ENCODE measurements at regions not wholly inside any gene's neighbourhood (a gene's known extent, or its start where the extent isn't known, plus 50 kb on each side); places are given as distances from the start of the nearest gene placed in this dataset.

GRCh38 chr3:105187344-105187743 is 179.4 kb upstream of the ALCAM start:
- H3K27ac Mint-ChIP-seq, result no peak overlapping the region
- no peak for DNase-seq (ENCODE audit: low spot score)
- no peak overlapping the region for H3K4me3 Mint-ChIP-seq (ENCODE audit: low read depth)
- H3K27me3 Mint-ChIP-seq (ENCODE audit: low read depth), result no peaks in the 10 kb centered on the region
- no peaks in the 10 kb centered on the region for H3K9me3 Mint-ChIP-seq
- H3K4me1 Mint-ChIP-seq (ENCODE audit: low read depth), result no peaks in the 10 kb centered on the region
- H3K36me3 Mint-ChIP-seq (ENCODE audit: low read depth), result no peaks in the 10 kb centered on the region
- intact Hi-C loops (cut with micrococcal nuclease), result no loop called here

DNA sequence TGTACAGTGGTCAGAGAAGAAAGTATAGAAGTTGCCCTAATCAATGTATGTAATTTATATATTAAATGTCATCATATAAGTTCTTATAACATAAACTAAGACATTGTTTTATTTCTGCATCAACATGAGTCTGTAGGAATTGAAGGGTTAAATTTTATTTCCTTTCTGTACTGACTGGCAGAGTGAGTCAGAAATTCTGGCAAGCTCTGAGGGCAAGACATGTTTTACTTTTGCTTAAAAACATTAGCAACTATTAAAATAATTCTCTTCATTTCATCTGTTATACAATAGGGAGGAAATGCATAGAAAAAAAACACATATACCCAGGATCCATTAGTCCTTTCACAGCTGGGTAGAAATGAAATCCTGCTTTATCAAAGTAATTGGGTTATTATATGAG is 171.4 kb upstream of the ALCAM start:
- H3K9me3 Mint-ChIP-seq, result no peaks in the 10 kb centered on the region
- intact Hi-C loops (cut with micrococcal nuclease), result no loop called here
- no peak overlapping the region for H3K4me3 Mint-ChIP-seq (ENCODE audit: low read depth)
- H3K27ac Mint-ChIP-seq, result no peak overlapping the region
- DNase-seq (ENCODE audit: low spot score), result no peak
- no peaks in the 10 kb centered on the region for H3K4me1 Mint-ChIP-seq (ENCODE audit: low read depth)
- H3K27me3 Mint-ChIP-seq (ENCODE audit: low read depth), result no peaks in the 10 kb centered on the region
- H3K36me3 Mint-ChIP-seq (ENCODE audit: low read depth), result no peaks in the 10 kb centered on the region

GRCh38 chr3:105197863-105198262 is 168.8 kb upstream of the ALCAM start:
- DNase-seq (ENCODE audit: low spot score), result no peak
- H3K9me3 Mint-ChIP-seq, result no peaks in the 10 kb centered on the region
- H3K4me1 Mint-ChIP-seq (ENCODE audit: low read depth), result no peaks in the 10 kb centered on the region
- H3K4me3 Mint-ChIP-seq (ENCODE audit: low read depth), result no peak overlapping the region
- H3K27ac Mint-ChIP-seq, result no peak overlapping the region
- no peaks in the 10 kb centered on the region for H3K27me3 Mint-ChIP-seq (ENCODE audit: low read depth)
- no peaks in the 10 kb centered on the region for H3K36me3 Mint-ChIP-seq (ENCODE audit: low read depth)
- intact Hi-C loops (cut with micrococcal nuclease), result no loop called here

GRCh38 chr3:105199217-105199616 is 167.5 kb upstream of the ALCAM start:
- H3K27ac Mint-ChIP-seq, result no peak overlapping the region
- no peaks in the 10 kb centered on the region for H3K4me1 Mint-ChIP-seq (ENCODE audit: low read depth)
- H3K4me3 Mint-ChIP-seq (ENCODE audit: low read depth), result no peak overlapping the region
- no peaks in the 10 kb centered on the region for H3K27me3 Mint-ChIP-seq (ENCODE audit: low read depth)
- intact Hi-C loops (cut with micrococcal nuclease), result no loop called here
- H3K9me3 Mint-ChIP-seq, result no peaks in the 10 kb centered on the region
- no peak for DNase-seq (ENCODE audit: low spot score)
- no peaks in the 10 kb centered on the region for H3K36me3 Mint-ChIP-seq (ENCODE audit: low read depth)

DNA sequence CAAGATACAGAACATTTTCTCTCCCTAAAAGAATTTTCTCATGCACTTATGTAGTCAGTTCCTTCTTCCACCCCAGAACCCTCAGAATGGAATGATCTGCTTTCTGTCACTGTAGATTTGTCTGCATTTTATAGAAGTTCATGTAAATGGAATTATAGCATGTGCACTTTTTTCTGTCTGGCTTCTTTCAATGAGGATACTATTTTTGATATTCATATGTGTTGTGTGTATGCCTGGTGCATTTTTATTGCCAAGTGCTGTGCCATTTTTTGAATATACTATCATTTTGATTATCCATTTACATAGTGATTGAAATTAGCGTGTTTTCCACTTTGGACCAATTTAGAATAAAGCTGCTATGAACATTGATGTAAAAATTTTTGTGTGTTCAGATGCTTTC is 156.6 kb upstream of the ALCAM start:
- Mint-ChIP-seq H3K27me3 (ENCODE audit: low read depth) (no peaks in the 10 kb centered on the region), H3K27ac (no peak overlapping the region)

DNA sequence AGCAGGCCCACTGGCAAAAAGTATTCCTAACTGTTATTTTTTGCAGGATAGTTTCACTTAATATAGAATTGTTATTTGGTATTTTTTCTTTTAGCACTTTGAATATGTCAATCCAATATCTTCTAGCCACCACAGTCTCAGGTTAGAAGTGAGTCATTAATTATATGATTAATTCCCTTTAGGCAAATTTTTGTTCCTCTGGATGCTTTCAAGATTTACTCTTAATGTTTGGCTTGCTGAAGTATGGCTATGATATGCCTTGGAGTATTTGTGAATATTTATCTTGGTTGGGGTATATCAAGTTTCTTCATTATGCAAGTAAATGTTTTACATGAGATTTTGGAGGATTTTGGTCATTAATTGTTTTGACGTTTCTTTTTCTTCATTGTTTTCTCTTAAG is 152.1 kb upstream of the ALCAM start:
- H3K4me1 Mint-ChIP-seq (ENCODE audit: low read depth), result no peaks in the 10 kb centered on the region
- no peaks in the 10 kb centered on the region for H3K36me3 Mint-ChIP-seq (ENCODE audit: low read depth)
- no peak overlapping the region for H3K27ac Mint-ChIP-seq
- no peaks in the 10 kb centered on the region for H3K9me3 Mint-ChIP-seq
- no peak for DNase-seq (ENCODE audit: low spot score)
- no peaks in the 10 kb centered on the region for H3K27me3 Mint-ChIP-seq (ENCODE audit: low read depth)
- intact Hi-C loops (cut with micrococcal nuclease), result no loop called here
- no peak overlapping the region for H3K4me3 Mint-ChIP-seq (ENCODE audit: low read depth)

More for the DNA sequence above, 156.6 kb upstream of the ALCAM start:
- Mint-ChIP-seq H3K36me3 (ENCODE audit: low read depth) (no peaks in the 10 kb centered on the region), H3K9me3 (no peaks in the 10 kb centered on the region), H3K4me1 (ENCODE audit: low read depth) (no peaks in the 10 kb centered on the region), H3K4me3 (ENCODE audit: low read depth) (no peak overlapping the region)
- intact Hi-C loops (cut with micrococcal nuclease), result no loop called here
- no peak for DNase-seq (ENCODE audit: low spot score)

DNA sequence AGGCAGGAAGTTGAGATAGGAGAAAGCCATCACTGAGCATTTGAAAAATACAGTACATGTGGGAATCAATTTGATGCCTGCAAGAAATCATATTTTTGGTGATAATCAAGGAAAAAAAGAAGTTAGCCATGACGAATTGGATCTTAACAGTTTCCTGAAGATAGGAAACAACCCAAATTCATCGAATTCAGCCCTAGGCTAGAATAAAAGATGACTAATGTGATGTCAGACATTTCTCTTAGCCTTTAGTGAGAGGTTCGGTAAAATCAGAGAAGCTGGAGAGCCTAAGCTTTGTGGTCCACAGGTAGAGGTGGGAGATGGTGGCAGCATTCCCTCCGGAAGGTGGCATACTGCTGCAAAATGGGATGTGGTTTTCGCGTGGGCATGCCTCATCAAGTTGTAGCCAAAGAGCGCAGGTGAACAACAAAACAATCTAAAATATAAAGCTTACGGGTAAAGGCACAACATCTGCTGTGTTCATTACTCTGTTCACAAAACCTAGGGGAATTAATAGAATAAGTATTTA is 144.1 kb upstream of the ALCAM start:
- Mint-ChIP-seq H3K4me1 (ENCODE audit: low read depth) (no peaks in the 10 kb centered on the region), H3K4me3 (ENCODE audit: low read depth) (no peak overlapping the region), H3K9me3 (no peaks in the 10 kb centered on the region), H3K27ac (no peak overlapping the region), H3K36me3 (ENCODE audit: low read depth) (no peaks in the 10 kb centered on the region), H3K27me3 (ENCODE audit: low read depth) (no peaks in the 10 kb centered on the region)
- intact Hi-C loops (cut with micrococcal nuclease), result no loop called here
- no peak for DNase-seq (ENCODE audit: low spot score)

DNA sequence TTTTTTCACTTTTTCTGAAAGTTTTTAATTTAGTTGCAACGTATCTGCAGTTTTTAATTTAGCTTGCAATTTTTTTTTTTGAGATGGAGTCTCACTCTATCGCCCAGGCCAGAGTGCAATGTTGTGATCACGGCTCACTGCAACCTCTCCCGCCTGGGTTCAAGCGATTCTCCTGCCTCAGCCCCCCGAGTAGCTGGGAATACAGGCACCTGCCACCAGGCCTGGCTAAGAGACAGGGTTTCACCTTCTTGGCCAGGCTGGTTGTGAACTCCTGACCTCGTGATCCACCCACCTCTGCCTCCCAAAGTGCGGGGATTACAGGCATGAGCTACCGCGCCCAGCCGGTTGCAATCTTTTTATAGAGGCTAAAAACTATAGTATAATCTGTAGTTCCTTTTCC is 142.9 kb upstream of the ALCAM start:
- Mint-ChIP-seq H3K4me3 (ENCODE audit: low read depth) (no peak overlapping the region), H3K4me1 (ENCODE audit: low read depth) (no peaks in the 10 kb centered on the region), H3K36me3 (ENCODE audit: low read depth) (no peaks in the 10 kb centered on the region), H3K27ac (no peak overlapping the region), H3K27me3 (ENCODE audit: low read depth) (no peaks in the 10 kb centered on the region), H3K9me3 (no peaks in the 10 kb centered on the region)
- intact Hi-C loops (cut with micrococcal nuclease), result no loop called here
- no peak for DNase-seq (ENCODE audit: low spot score)

DNA sequence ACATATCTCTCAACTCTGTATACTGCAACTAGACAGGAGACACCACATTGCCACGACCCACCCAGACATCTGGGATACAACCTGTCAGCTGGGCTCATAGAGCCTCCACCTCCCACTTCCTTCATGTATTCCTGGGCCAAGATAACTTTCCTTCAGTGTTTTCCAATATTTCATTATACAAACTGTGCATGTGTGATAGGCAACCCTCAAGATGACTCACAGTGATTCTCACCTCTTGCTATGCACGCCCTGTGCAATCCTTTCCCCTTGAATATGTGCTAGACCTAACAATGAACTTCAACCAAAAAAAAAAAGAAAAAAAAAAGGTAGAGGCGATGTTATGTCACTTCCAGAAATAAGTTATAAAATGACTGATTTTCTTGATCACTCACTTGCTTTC is 138.0 kb upstream of the ALCAM start:
- H3K9me3 Mint-ChIP-seq, result no peaks in the 10 kb centered on the region
- no peak overlapping the region for H3K4me3 Mint-ChIP-seq (ENCODE audit: low read depth)
- H3K27me3 Mint-ChIP-seq (ENCODE audit: low read depth), result no peaks in the 10 kb centered on the region
- DNase-seq (ENCODE audit: low spot score), result no peak
- intact Hi-C loops (cut with micrococcal nuclease), result no loop called here
- H3K27ac Mint-ChIP-seq, result no peak overlapping the region
- no peaks in the 10 kb centered on the region for H3K4me1 Mint-ChIP-seq (ENCODE audit: low read depth)
- H3K36me3 Mint-ChIP-seq (ENCODE audit: low read depth), result no peaks in the 10 kb centered on the region

DNA sequence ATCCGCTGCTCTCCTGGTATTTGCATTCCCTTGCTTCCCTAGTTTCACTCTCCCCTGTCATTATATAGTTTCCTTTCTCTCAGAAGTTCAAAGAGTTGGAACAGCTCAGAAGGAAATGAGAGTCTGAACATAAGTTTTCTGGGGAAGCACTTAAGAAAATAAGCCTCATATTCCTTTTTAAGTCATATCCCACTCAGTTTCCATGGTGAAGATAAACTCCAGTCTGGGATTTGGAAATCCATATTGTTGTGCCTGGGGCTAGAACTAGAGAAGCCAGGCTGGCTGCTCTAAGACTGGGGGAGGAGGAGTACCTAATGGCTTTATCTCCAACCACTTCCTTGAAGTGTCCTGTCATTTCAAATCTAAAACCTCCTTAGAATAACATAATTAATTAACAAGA is 134.2 kb upstream of the ALCAM start:
- Mint-ChIP-seq H3K36me3 (ENCODE audit: low read depth) (no peaks in the 10 kb centered on the region), H3K27ac (no peak overlapping the region), H3K4me3 (ENCODE audit: low read depth) (no peak overlapping the region), H3K4me1 (ENCODE audit: low read depth) (no peaks in the 10 kb centered on the region), H3K9me3 (no peaks in the 10 kb centered on the region), H3K27me3 (ENCODE audit: low read depth) (no peaks in the 10 kb centered on the region)
- no peak for DNase-seq (ENCODE audit: low spot score)
- intact Hi-C loops (cut with micrococcal nuclease), result no loop called here

GRCh38 chr3:105233010-105233409 is 133.7 kb upstream of the ALCAM start:
- Mint-ChIP-seq H3K9me3 (no peaks in the 10 kb centered on the region), H3K36me3 (ENCODE audit: low read depth) (no peaks in the 10 kb centered on the region), H3K4me3 (ENCODE audit: low read depth) (no peak overlapping the region), H3K4me1 (ENCODE audit: low read depth) (no peaks in the 10 kb centered on the region), H3K27ac (no peak overlapping the region), H3K27me3 (ENCODE audit: low read depth) (no peaks in the 10 kb centered on the region)
- intact Hi-C loops (cut with micrococcal nuclease), result no loop called here
- no peak for DNase-seq (ENCODE audit: low spot score)

DNA sequence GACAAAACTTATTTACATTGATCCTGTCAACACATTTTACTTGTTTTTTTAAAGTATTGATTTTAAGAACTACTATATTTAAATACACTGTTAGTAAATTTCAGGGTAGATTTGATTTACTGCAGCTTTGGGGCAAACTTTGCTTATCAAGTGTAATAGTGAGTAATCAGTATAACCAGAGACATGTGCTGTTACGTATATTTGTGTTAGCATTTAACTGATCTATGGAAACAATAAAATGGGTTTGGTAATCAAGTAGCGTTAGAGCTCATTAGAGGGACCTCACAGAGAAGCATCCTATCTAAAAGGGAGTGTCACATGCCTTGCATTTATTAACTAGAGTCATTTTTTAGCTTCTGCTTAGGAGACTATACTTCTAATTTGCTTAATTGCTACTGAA is 131.5 kb upstream of the ALCAM start:
- no peak for DNase-seq (ENCODE audit: low spot score)
- no peaks in the 10 kb centered on the region for H3K9me3 Mint-ChIP-seq
- no peak overlapping the region for H3K4me3 Mint-ChIP-seq (ENCODE audit: low read depth)
- H3K4me1 Mint-ChIP-seq (ENCODE audit: low read depth), result no peaks in the 10 kb centered on the region
- no peaks in the 10 kb centered on the region for H3K36me3 Mint-ChIP-seq (ENCODE audit: low read depth)
- no peaks in the 10 kb centered on the region for H3K27me3 Mint-ChIP-seq (ENCODE audit: low read depth)
- H3K27ac Mint-ChIP-seq, result no peak overlapping the region
- intact Hi-C loops (cut with micrococcal nuclease), result no loop called here

GRCh38 chr3:105235785-105236184 is 130.9 kb upstream of the ALCAM start:
- H3K4me3 Mint-ChIP-seq (ENCODE audit: low read depth), result no peak overlapping the region
- no peak for DNase-seq (ENCODE audit: low spot score)
- H3K9me3 Mint-ChIP-seq, result no peaks in the 10 kb centered on the region
- no peaks in the 10 kb centered on the region for H3K27me3 Mint-ChIP-seq (ENCODE audit: low read depth)
- H3K36me3 Mint-ChIP-seq (ENCODE audit: low read depth), result no peaks in the 10 kb centered on the region
- H3K4me1 Mint-ChIP-seq (ENCODE audit: low read depth), result no peaks in the 10 kb centered on the region
- no peak overlapping the region for H3K27ac Mint-ChIP-seq
- intact Hi-C loops (cut with micrococcal nuclease), result no loop called here

- Mint-ChIP-seq H3K4me3 (ENCODE audit: low read depth) (no peak overlapping the region), H3K36me3 (ENCODE audit: low read depth) (no peaks in the 10 kb centered on the region), H3K4me1 (ENCODE audit: low read depth) (no peaks in the 10 kb centered on the region), H3K27ac (no peak overlapping the region), H3K27me3 (ENCODE audit: low read depth) (no peaks in the 10 kb centered on the region), H3K9me3 (no peaks in the 10 kb centered on the region)
- intact Hi-C loops (cut with micrococcal nuclease), result no loop called here
- no peak for DNase-seq (ENCODE audit: low spot score)
Observed at GRCh38 chr3:105238367-105238766, 128.3 kb upstream of the ALCAM start.

Data from activated T-helper 2 cell treated with anti-CD3 and anti-CD28 coated beads, Interferon-gamma antibody, Interleukin-2, Interleukin-4, amounts not matched to agents 10 μg/mL and 5 μg/mL and 100 μg/mL, durations not matched to agents 14 hours and 24 hours and 36 hours (primary cell).